Gastrocnemius medialis (tissue), 4 donors: ENCODE measurements at regions not wholly inside any gene's neighbourhood (a gene's known extent, or its start where the extent isn't known, plus 50 kb on each side); places are given as distances from the start of the nearest gene placed in this dataset.

Experiments
- POLR2A ChIP-seq, 2 donors: fragments of 450-650 bp; IDR thresholded peaks; one replicate each; pipeline ENCODE4 v1.6.1; 2017; ENCODE audit warnings: antibody characterized with exemption in 2 of 2, mild to moderate bottlenecking in 2 of 2, moderate library complexity in 2 of 2
- TF ChIP-seq, protein P1 (sequence below), 5 experiments: fragments of 450-650 bp in 3 of 5; fragments of 200-600 bp in 2 of 5; sonication (generic) in 2 of 5; IDR thresholded peaks in 4 of 5; conservative IDR thresholded peaks in 1 of 5; 1 replicate in 4 of 5; 2 replicates in 1 of 5; pipeline ENCODE4 v1.5.1; 2016 to 2019; ENCODE audit warnings: antibody characterized with exemption in 5 of 5, mild to moderate bottlenecking in 3 of 5, moderate library complexity in 3 of 5

DNA sequence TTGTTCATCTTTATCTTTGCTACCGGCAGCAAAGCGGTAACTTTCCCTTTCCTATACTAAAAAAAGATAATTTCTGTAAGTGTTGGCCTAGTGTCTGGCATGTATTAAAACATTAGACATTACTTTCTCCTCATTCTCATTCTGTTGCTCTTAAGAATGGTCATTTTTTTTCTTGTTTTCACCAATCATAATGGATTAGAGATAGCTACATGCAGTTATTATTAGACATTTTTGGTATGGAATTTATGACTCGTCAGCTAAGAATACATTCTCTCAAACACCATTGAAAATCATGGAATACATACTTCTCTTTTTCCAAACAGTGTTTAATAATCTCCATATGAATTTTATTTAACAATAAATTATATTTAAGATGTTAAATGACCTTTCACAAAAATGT lies 1154.6 kb downstream of the BRINP3 start:
- TF ChIP-seq, protein P1, sequence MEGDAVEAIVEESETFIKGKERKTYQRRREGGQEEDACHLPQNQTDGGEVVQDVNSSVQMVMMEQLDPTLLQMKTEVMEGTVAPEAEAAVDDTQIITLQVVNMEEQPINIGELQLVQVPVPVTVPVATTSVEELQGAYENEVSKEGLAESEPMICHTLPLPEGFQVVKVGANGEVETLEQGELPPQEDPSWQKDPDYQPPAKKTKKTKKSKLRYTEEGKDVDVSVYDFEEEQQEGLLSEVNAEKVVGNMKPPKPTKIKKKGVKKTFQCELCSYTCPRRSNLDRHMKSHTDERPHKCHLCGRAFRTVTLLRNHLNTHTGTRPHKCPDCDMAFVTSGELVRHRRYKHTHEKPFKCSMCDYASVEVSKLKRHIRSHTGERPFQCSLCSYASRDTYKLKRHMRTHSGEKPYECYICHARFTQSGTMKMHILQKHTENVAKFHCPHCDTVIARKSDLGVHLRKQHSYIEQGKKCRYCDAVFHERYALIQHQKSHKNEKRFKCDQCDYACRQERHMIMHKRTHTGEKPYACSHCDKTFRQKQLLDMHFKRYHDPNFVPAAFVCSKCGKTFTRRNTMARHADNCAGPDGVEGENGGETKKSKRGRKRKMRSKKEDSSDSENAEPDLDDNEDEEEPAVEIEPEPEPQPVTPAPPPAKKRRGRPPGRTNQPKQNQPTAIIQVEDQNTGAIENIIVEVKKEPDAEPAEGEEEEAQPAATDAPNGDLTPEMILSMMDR (IDR thresholded peaks at IDR 0.05 in 4 of 5, conservative IDR thresholded peaks at IDR 0.05 in 1 of 5): no peak
- no peak for TF ChIP-seq POLR2A (IDR thresholded peaks at IDR 0.05)
